DND-41 (cell line): ENCODE measurements at regions not wholly inside any gene's neighbourhood (a gene's known extent, or its start where the extent isn't known, plus 50 kb on each side); places are given as distances from the start of the nearest gene placed in this dataset.

Experiments
- EZH2 ChIP-seq: IDR thresholded peaks from 3 replicates; pipeline ENCODE4 v1.6.1; 2012; ENCODE audit warnings: borderline replicate concordance, low read depth, mild to moderate bottlenecking, moderate library complexity, low read length, inconsistent platforms; ENCODE audit not compliant: severe bottlenecking
- TF ChIP-seq, protein P1 (sequence below): IDR thresholded peaks from 2 replicates; pipeline ENCODE4 v1.5.1; 2012; ENCODE audit warnings: borderline replicate concordance, low read length, moderate library complexity, mild to moderate bottlenecking; ENCODE audit not compliant: poor library complexity, severe bottlenecking; ENCODE audit errors: extremely low read depth

DNA sequence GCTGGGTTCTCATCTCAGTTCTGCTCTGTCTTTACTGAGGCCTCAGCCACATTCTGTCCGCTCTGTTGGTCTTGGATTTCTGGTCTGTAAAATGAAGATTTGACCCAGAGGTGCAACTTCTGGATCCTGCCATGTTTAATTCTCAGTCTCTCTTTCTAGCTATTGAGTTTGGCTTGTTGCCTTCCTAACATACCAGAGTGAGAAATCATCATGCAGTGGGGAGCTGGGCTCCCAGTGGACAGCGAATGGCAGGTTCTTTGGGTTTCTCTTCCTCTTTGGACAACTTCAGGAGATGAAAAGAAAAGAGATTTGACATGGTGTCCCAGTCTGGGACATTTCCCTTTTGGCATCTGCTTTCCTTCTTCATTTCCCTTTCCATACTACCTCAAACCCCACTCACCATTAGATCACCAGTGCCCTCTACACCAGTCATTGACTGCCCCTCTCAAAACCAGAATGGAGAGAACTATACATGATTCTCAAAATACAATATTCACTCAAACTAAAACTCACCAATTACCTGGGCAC lies 334.7 kb downstream of the ACTL7B start:
- TF ChIP-seq EZH2 = no peak
- TF ChIP-seq, protein P1, sequence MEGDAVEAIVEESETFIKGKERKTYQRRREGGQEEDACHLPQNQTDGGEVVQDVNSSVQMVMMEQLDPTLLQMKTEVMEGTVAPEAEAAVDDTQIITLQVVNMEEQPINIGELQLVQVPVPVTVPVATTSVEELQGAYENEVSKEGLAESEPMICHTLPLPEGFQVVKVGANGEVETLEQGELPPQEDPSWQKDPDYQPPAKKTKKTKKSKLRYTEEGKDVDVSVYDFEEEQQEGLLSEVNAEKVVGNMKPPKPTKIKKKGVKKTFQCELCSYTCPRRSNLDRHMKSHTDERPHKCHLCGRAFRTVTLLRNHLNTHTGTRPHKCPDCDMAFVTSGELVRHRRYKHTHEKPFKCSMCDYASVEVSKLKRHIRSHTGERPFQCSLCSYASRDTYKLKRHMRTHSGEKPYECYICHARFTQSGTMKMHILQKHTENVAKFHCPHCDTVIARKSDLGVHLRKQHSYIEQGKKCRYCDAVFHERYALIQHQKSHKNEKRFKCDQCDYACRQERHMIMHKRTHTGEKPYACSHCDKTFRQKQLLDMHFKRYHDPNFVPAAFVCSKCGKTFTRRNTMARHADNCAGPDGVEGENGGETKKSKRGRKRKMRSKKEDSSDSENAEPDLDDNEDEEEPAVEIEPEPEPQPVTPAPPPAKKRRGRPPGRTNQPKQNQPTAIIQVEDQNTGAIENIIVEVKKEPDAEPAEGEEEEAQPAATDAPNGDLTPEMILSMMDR = no peak
